Activated CD4-positive, alpha-beta T cell treated with anti-CD3 and anti-CD28 coated beads, Interleukin-2, amount 10 ng/mL, durations not matched to agents 7 days and 5 days (primary cell): ENCODE measurements at regions not wholly inside any gene's neighbourhood (a gene's known extent, or its start where the extent isn't known, plus 50 kb on each side); places are given as distances from the start of the nearest gene placed in this dataset.
"Not testable (repeated sequence)": the region's sequence is repeated elsewhere in the genome, so short reads cannot be mapped to it uniquely, and the experiment has no call there.

Source experiments
- CTCF ChIA-PET: fragments of 350-600 bp; sonication (Branson Sonifier 250); formaldehyde crosslinking; loops from one replicate; lab custom pipeline; 2021; ENCODE audit warnings: antibody characterized with exemption; lab: Charles Lee
- POLR2A ChIA-PET: fragments of 350-600 bp; sonication (Branson Sonifier 250); formaldehyde crosslinking; loops from one replicate; lab custom pipeline; 2021; ENCODE audit warnings: antibody characterized with exemption; lab: Charles Lee
- DNase-seq: peaks from one replicate; pipeline ENCODE4 v3.0.0-alpha.2; 2020
- H3K27ac Mint-ChIP-seq: one replicate; pipeline ENCODE4 v1.8.0; 2021; ENCODE audit warnings: mild to moderate bottlenecking, moderate library complexity, mixed read lengths
- H3K27me3 Mint-ChIP-seq: one replicate; pipeline ENCODE4 v1.8.0; 2021; ENCODE audit warnings: mixed read lengths
- H3K36me3 Mint-ChIP-seq: one replicate; pipeline ENCODE4 v1.8.0; 2021; ENCODE audit warnings: low read depth, mixed read lengths
- H3K4me1 Mint-ChIP-seq: one replicate; pipeline ENCODE4 v1.8.0; 2021; ENCODE audit warnings: mixed read lengths
- H3K4me3 Mint-ChIP-seq: one replicate; pipeline ENCODE4 v1.8.0; 2021; ENCODE audit warnings: mild to moderate bottlenecking, moderate library complexity, mixed read lengths
- H3K9me3 Mint-ChIP-seq: one replicate; pipeline ENCODE4 v1.8.0; 2021; ENCODE audit warnings: mixed read lengths

GRCh38 chrX:64580605-64581004, 185.4 kb upstream of the MTMR8 start:
- Mint-ChIP-seq H3K4me1 (no peaks in the 10 kb centered on the region), H3K36me3 (no peaks in the 10 kb centered on the region), H3K9me3 (no peaks in the 10 kb centered on the region), H3K27ac (no peak overlapping the region), H3K4me3 (no peak overlapping the region), H3K27me3 (no peaks in the 10 kb centered on the region)
- DNase-seq, result no peak
- ChIA-PET POLR2A (no interaction called here), CTCF (interaction anchor here (1.2 kb wide), 1 partner anchor 19 kb away, joined by 3 read pairs; no protein-coding TSS in a partner anchor)

DNA sequence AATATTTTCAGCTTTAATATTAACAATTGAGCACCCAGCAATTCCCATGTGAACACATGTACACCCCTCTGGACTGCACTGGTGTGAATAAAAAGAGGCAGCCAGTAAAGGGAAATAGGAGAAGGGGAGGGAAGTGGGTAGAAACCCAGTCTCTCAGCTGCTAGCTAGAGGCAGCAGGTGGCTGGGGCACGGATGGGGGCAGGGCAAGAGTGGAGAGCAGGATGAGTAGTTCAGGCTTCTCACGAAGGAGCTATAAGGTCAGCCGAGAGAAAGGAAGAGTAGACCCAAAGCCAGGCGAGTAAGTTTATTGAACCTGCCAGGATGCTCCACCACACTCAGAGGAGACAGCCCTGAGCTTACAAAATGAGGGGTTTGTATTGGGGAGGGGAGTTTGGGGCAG, 184.8 kb upstream of the MTMR8 start:
- DNase-seq, result no peak
- no peaks in the 10 kb centered on the region for H3K27me3 Mint-ChIP-seq
- no peaks in the 10 kb centered on the region for H3K9me3 Mint-ChIP-seq
- ChIA-PET CTCF (no interaction called here), POLR2A (no interaction called here)
- H3K4me3 Mint-ChIP-seq, result no peak overlapping the region
- H3K27ac Mint-ChIP-seq, result no peak overlapping the region
- H3K36me3 Mint-ChIP-seq, result no peaks in the 10 kb centered on the region
- no peaks in the 10 kb centered on the region for H3K4me1 Mint-ChIP-seq

- Mint-ChIP-seq H3K27me3 (no peaks in the 10 kb centered on the region), H3K4me3 (no peak overlapping the region), H3K27ac (no peak overlapping the region), H3K9me3 (peaks cover 2% of the 10 kb centered on the region), H3K4me1 (no peaks in the 10 kb centered on the region), H3K36me3 (no peaks in the 10 kb centered on the region)
- POLR2A ChIA-PET, result no interaction called here
- DNase-seq, result no peak
- CTCF ChIA-PET, result interaction anchor here (0.8 kb wide), 1 partner anchor 8 kb away, joined by 3 read pairs; no protein-coding TSS in a partner anchor
Measured at GRCh38 chrX:64571011-64571410, 175.8 kb upstream of the MTMR8 start.

- Mint-ChIP-seq H3K27ac (no peak overlapping the region), H3K4me3 (no peak overlapping the region), H3K9me3 (peaks cover 2% of the 10 kb centered on the region), H3K36me3 (no peaks in the 10 kb centered on the region), H3K27me3 (no peaks in the 10 kb centered on the region), H3K4me1 (no peaks in the 10 kb centered on the region)
- no peak for DNase-seq
- ChIA-PET POLR2A (no interaction called here), CTCF (interaction anchor here (0.8 kb wide), 1 partner anchor 9 kb away, joined by 3 read pairs; no protein-coding TSS in a partner anchor)
Measured at GRCh38 chrX:64570204-64570603, 175.0 kb upstream of the MTMR8 start.

DNA sequence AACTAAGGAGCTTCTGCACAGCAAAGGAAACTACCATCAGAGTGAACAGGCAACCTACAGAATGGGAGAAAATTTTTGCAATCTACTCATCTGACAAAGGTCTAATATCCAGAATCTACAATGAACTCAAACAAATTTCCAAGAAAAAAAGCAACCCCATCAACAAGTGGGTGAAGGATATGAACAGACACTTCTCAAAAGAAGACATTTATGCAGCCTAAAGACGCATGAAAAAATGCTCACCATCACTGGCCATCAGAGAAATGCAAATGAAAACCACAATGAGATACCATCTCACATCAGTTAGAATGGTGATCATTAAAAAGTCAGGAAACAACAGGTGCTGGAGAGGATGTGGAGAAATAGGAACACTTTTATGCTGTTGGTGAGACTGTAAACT, 170.1 kb upstream of the MTMR8 start:
- H3K4me1 Mint-ChIP-seq, H3K9me3 Mint-ChIP-seq, DNase-seq, H3K36me3 Mint-ChIP-seq, CTCF ChIA-PET, POLR2A ChIA-PET, H3K27ac Mint-ChIP-seq, H3K27me3 Mint-ChIP-seq, H3K4me3 Mint-ChIP-seq: not testable (repeated sequence)

DNA sequence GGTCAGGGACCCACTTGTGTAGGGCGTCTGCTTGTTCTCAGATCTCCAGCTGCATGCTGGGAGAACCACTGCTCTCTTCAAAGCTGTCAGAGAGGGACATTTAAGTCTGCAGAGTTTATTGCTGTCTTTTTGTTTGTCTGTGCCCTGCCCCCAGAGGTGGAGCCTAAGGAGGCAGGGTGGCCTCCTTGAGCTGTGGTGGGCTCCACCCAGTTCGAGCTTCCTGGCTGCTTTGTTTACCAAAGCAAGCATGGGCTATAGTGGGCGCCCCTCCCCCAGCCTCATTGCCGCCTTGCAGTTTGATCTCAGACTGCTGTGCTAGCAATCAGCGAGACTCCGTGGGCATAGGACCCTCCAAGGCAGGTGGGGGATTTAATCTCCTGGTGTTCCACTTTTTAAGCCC, 154.0 kb upstream of the MTMR8 start:
- POLR2A ChIA-PET, DNase-seq, H3K27me3 Mint-ChIP-seq, H3K4me1 Mint-ChIP-seq, H3K9me3 Mint-ChIP-seq, H3K4me3 Mint-ChIP-seq, H3K36me3 Mint-ChIP-seq, CTCF ChIA-PET, H3K27ac Mint-ChIP-seq: not testable (repeated sequence)

DNA sequence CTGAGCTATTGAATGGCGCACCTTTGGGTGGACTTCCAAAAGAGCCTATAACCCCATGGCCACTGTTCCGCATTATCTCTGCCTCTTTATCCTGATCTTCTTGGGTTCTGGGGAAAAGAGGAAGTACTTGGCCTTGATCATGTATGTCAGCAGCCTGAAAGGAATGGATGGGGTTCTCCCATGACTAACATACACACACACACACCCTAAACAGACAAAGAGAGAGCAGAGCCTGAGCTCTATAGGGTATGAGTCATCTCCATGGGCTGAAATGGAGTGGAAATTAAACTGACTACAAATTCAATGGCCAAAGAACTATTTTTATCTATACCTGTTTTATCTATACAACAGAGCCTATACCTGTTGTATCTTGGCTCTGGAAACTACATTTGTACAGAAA, 141.5 kb upstream of the MTMR8 start:
- CTCF ChIA-PET, result no interaction called here
- Mint-ChIP-seq H3K4me3 (no peak overlapping the region), H3K36me3 (no peaks in the 10 kb centered on the region), H3K27me3 (no peaks in the 10 kb centered on the region), H3K27ac (no peak overlapping the region), H3K4me1 (no peaks in the 10 kb centered on the region), H3K9me3 (no peaks in the 10 kb centered on the region)
- POLR2A ChIA-PET, result no interaction called here
- DNase-seq, result no peak
